Epithelial cell of proximal tubule (primary cell): ENCODE measurements at regions not wholly inside any gene's neighbourhood (a gene's known extent, or its start where the extent isn't known, plus 50 kb on each side); places are given as distances from the start of the nearest gene placed in this dataset.

Source experiments
- DNase-seq: peaks from one replicate; pipeline ENCODE4 v3.0.0-alpha.2; 2011; ENCODE audit warnings: low read depth
- H3K4me3 ChIP-seq: 2 replicates; pipeline ENCODE4 v1.5.1; 2011; ENCODE audit warnings: low read depth, mild to moderate bottlenecking, low read length
- CTCF ChIP-seq: conservative IDR thresholded peaks from 2 replicates; pipeline ENCODE4 v1.5.1; 2012; ENCODE audit warnings: low read depth, mild to moderate bottlenecking, low read length

- TF ChIP-seq CTCF, result no peak
- DNase-seq, result no peak
- H3K4me3 ChIP-seq, result no peak overlapping the region
Observed at GRCh38 chr5:68727931-68728330, 365.9 kb upstream of the SLC30A5 start.

- no peak for TF ChIP-seq CTCF
- no peak for DNase-seq
- H3K4me3 ChIP-seq, result no peak overlapping the region
Observed at GRCh38 chr5:68729678-68730077, 364.1 kb upstream of the SLC30A5 start.

GRCh38 chr5:68730220-68730978 lies 363.4 kb upstream of the SLC30A5 start:
- DNase-seq, result peak; percentile 66
- no peak overlapping the region for H3K4me3 ChIP-seq
- no peak for TF ChIP-seq CTCF

GRCh38 chr5:68730979-68731654 lies 362.7 kb upstream of the SLC30A5 start:
- H3K4me3 ChIP-seq, result no peak overlapping the region
- no peak for DNase-seq
- TF ChIP-seq CTCF, result no peak

GRCh38 chr5:68732251-68732650 lies 361.6 kb upstream of the SLC30A5 start:
- no peak for DNase-seq
- no peak for TF ChIP-seq CTCF
- no peak overlapping the region for H3K4me3 ChIP-seq

GRCh38 chr5:68734781-68735180 lies 359.0 kb upstream of the SLC30A5 start:
- no peak overlapping the region for H3K4me3 ChIP-seq
- DNase-seq, result no peak
- TF ChIP-seq CTCF, result no peak
